Neural cell (in vitro differentiated cells): ENCODE measurements at regions not wholly inside any gene's neighbourhood (a gene's known extent, or its start where the extent isn't known, plus 50 kb on each side); places are given as distances from the start of the nearest gene placed in this dataset.

ENCODE experiments used
- H2AFZ ChIP-seq: fragments of 200-600, 300-800 bp; sonication (generic), shearing (Covaris generic); 2 replicates; pipeline ENCODE4 v1.6.0; 2014; ENCODE audit warnings: low read depth, mild to moderate bottlenecking, antibody characterized with exemption, low read length, moderate library complexity
- H3F3A ChIP-seq: fragments of 200-600 bp; shearing (Covaris generic); 2 replicates; pipeline ENCODE4 v1.6.1; 2016; ENCODE audit warnings: mild to moderate bottlenecking, moderate library complexity, mixed read lengths, antibody characterized with exemption, low read length; ENCODE audit not compliant: insufficient read depth, poor library complexity, severe bottlenecking
- H3K27ac ChIP-seq: fragments of 200-600, 300-800 bp; sonication (generic), shearing (Covaris generic); 2 replicates; pipeline ENCODE4 v1.5.1; 2014; ENCODE audit warnings: mild to moderate bottlenecking, low read length, moderate library complexity
- H3K27me3 ChIP-seq: fragments of 300-800, 200-600 bp; sonication (generic), shearing (Covaris generic); 2 replicates; pipeline ENCODE4 v1.6.0; 2014; ENCODE audit warnings: mild to moderate bottlenecking, low read depth, low read length, moderate library complexity; ENCODE audit not compliant: insufficient read depth
- H3K36me3 ChIP-seq: fragments of 300-800, 200-600 bp; sonication (generic), shearing (Covaris generic); 2 replicates; pipeline ENCODE4 v1.5.1; 2014; ENCODE audit warnings: mild to moderate bottlenecking, antibody characterized with exemption, low read length, moderate library complexity; ENCODE audit not compliant: insufficient read depth
- H3K4me2 ChIP-seq: fragments of 300-800, 200-600 bp; sonication (generic), shearing (Covaris generic); 2 replicates; pipeline ENCODE4 v1.6.0; 2014; ENCODE audit warnings: mild to moderate bottlenecking, low read length
- H3K4me3 ChIP-seq: fragments of 300-800, 200-600 bp; sonication (generic), shearing (Covaris generic); 2 replicates; pipeline ENCODE4 v1.5.1; 2014; ENCODE audit warnings: mild to moderate bottlenecking, low read length, moderate library complexity
- H3K79me2 ChIP-seq: fragments of 200-600 bp; shearing (Covaris generic); replicated peaks from 2 replicates; pipeline ENCODE4 v1.6.0; 2014; ENCODE audit warnings: mild to moderate bottlenecking, low read length, moderate library complexity; ENCODE audit not compliant: insufficient read depth
- H3K9ac ChIP-seq: fragments of 300-800, 200-600 bp; sonication (generic), shearing (Covaris generic); 2 replicates; pipeline ENCODE4 v1.6.1; 2016; ENCODE audit warnings: mild to moderate bottlenecking, low read length, mixed read lengths
- H3K9me2 ChIP-seq: fragments of 200-600 bp; shearing (Covaris generic); 2 replicates; pipeline ENCODE4 v1.6.1; 2016; ENCODE audit warnings: mild to moderate bottlenecking, low read length, mixed read lengths; ENCODE audit not compliant: insufficient read depth
- H3K9me3 ChIP-seq: fragments of 200-600, 300-800 bp; sonication (generic), shearing (Covaris generic); 2 replicates; pipeline ENCODE4 v1.6.1; 2016; ENCODE audit warnings: mild to moderate bottlenecking, mixed run types, low read length, moderate library complexity, mixed read lengths
- H4K20me1 ChIP-seq: fragments of 200-600 bp; shearing (Covaris generic); 2 replicates; pipeline ENCODE4 v1.6.1; 2016; ENCODE audit warnings: mild to moderate bottlenecking, mixed run types; ENCODE audit not compliant: insufficient read depth
- EP300 ChIP-seq: fragments of 450-650 bp; conservative IDR thresholded peaks from 2 replicates; pipeline ENCODE4 v1.6.1; 2014; ENCODE audit warnings: antibody characterized with exemption, mild to moderate bottlenecking, moderate library complexity; ENCODE audit not compliant: poor library complexity, severe bottlenecking
- EZH2 ChIP-seq: fragments of 200-600, 300-800 bp; shearing (Covaris generic), sonication (generic); IDR thresholded peaks from 2 replicates; pipeline ENCODE4 v1.6.1; 2014; ENCODE audit warnings: antibody characterized with exemption, low read length, borderline replicate concordance, mild to moderate bottlenecking; ENCODE audit not compliant: insufficient read depth, poor library complexity, severe bottlenecking
- MXI1 ChIP-seq: fragments of 450-650 bp; conservative IDR thresholded peaks from 2 replicates; pipeline ENCODE4 v1.6.1; 2014; ENCODE audit warnings: antibody characterized with exemption, mild to moderate bottlenecking; ENCODE audit not compliant: poor library complexity, severe bottlenecking
- POLR2AphosphoS5 ChIP-seq: IDR thresholded peaks from 2 replicates; pipeline ENCODE4 v1.6.1; 2012
- RAD21 ChIP-seq: fragments of 450-650 bp; conservative IDR thresholded peaks from 2 replicates; pipeline ENCODE4 v1.6.1; 2014; ENCODE audit warnings: antibody characterized with exemption, mild to moderate bottlenecking, moderate library complexity
- SMC3 ChIP-seq: fragments of 450-650 bp; conservative IDR thresholded peaks from 2 replicates; pipeline ENCODE4 v1.6.1; 2014; ENCODE audit warnings: antibody characterized with exemption, mild to moderate bottlenecking, moderate library complexity; ENCODE audit not compliant: poor library complexity
- TAF1 ChIP-seq: IDR thresholded peaks from 2 replicates; pipeline ENCODE4 v1.6.1; 2012; ENCODE audit warnings: low read depth
- TF ChIP-seq, protein P1 (sequence below): fragments of 450-650 bp; IDR thresholded peaks from 2 replicates; pipeline ENCODE4 v1.5.1; 2014; ENCODE audit warnings: antibody characterized with exemption, mild to moderate bottlenecking, moderate library complexity; ENCODE audit not compliant: poor library complexity, severe bottlenecking
- TF ChIP-seq, protein P2 (sequence below): IDR thresholded peaks from 2 replicates; pipeline ENCODE4 v1.6.1; 2012; ENCODE audit warnings: borderline replicate concordance

DNA sequence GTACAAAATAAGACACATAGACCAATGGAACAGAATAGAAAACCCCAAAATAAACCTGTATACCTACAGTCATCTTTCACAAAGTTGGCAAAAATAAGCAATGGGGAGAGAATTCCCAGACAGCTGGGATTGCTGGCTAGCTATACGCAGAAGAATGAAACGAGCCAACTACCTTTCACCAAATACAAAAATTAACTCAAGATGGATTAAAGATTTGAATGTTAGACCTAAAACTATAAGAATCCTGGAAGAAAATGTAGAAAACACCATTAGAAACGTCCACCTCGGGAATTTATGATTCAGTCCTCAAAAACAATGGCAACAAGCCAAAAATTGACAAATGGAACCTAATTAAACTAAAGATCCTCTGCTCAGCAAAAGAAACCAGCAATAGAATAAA is 408.1 kb upstream of the SLITRK1 start:
- Histone ChIP-seq H3K79me2 (no peaks in the 10 kb centered on the region), H3K27ac (no peak overlapping the region), H3K27me3 (no peaks in the 10 kb centered on the region), H3K4me2 (no peak overlapping the region), H3K36me3 (no peaks in the 10 kb centered on the region), H2AFZ (no peak overlapping the region), H3K9ac (no peak overlapping the region), H3K4me3 (no peak overlapping the region), H3F3A (no peaks in the 10 kb centered on the region), H3K9me3 (no peaks in the 10 kb centered on the region), H3K9me2 (no peaks in the 10 kb centered on the region), H4K20me1 (no peaks in the 10 kb centered on the region)
- TF ChIP-seq RAD21 (no peak), SMC3 (no peak), TAF1 (no peak), MXI1 (no peak), POLR2AphosphoS5 (no peak), EP300 (no peak), EZH2 (no peak)
- TF ChIP-seq, protein P1, sequence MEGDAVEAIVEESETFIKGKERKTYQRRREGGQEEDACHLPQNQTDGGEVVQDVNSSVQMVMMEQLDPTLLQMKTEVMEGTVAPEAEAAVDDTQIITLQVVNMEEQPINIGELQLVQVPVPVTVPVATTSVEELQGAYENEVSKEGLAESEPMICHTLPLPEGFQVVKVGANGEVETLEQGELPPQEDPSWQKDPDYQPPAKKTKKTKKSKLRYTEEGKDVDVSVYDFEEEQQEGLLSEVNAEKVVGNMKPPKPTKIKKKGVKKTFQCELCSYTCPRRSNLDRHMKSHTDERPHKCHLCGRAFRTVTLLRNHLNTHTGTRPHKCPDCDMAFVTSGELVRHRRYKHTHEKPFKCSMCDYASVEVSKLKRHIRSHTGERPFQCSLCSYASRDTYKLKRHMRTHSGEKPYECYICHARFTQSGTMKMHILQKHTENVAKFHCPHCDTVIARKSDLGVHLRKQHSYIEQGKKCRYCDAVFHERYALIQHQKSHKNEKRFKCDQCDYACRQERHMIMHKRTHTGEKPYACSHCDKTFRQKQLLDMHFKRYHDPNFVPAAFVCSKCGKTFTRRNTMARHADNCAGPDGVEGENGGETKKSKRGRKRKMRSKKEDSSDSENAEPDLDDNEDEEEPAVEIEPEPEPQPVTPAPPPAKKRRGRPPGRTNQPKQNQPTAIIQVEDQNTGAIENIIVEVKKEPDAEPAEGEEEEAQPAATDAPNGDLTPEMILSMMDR, result no peak
- TF ChIP-seq, protein P2, sequence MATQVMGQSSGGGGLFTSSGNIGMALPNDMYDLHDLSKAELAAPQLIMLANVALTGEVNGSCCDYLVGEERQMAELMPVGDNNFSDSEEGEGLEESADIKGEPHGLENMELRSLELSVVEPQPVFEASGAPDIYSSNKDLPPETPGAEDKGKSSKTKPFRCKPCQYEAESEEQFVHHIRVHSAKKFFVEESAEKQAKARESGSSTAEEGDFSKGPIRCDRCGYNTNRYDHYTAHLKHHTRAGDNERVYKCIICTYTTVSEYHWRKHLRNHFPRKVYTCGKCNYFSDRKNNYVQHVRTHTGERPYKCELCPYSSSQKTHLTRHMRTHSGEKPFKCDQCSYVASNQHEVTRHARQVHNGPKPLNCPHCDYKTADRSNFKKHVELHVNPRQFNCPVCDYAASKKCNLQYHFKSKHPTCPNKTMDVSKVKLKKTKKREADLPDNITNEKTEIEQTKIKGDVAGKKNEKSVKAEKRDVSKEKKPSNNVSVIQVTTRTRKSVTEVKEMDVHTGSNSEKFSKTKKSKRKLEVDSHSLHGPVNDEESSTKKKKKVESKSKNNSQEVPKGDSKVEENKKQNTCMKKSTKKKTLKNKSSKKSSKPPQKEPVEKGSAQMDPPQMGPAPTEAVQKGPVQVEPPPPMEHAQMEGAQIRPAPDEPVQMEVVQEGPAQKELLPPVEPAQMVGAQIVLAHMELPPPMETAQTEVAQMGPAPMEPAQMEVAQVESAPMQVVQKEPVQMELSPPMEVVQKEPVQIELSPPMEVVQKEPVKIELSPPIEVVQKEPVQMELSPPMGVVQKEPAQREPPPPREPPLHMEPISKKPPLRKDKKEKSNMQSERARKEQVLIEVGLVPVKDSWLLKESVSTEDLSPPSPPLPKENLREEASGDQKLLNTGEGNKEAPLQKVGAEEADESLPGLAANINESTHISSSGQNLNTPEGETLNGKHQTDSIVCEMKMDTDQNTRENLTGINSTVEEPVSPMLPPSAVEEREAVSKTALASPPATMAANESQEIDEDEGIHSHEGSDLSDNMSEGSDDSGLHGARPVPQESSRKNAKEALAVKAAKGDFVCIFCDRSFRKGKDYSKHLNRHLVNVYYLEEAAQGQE, result no peak

DNA sequence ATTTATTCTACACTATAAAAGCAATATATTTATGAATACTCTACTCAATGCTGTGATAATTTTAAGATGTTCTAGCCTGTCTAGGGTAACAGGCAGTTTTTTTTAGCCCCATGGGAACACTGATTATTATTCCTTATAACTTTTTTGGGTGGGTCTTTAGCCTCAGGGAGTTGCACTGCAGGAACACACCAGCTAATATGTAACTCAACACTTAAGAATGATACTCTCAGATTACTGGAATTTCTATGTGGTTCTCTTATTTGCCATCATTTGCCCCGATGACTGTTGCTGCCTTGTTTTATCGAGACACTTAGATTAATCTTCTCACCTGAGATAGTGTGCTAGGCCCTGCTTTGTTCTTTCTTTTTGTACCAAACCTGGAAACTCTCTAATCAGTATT is 396.9 kb upstream of the SLITRK1 start:
- no peak overlapping the region for H2AFZ ChIP-seq
- no peak overlapping the region for H3K27ac ChIP-seq
- no peak overlapping the region for H3K9ac ChIP-seq
- no peaks in the 10 kb centered on the region for H3K9me2 ChIP-seq
- TF ChIP-seq MXI1 (no peak), POLR2AphosphoS5 (no peak), RAD21 (no peak), SMC3 (no peak), TAF1 (no peak), EP300 (no peak), EZH2 (no peak)
- TF ChIP-seq, protein P2, result no peak
- TF ChIP-seq, protein P1, result no peak
- no peaks in the 10 kb centered on the region for H3K9me3 ChIP-seq
- H3K4me2 ChIP-seq, result no peak overlapping the region
- H3K79me2 ChIP-seq, result no peaks in the 10 kb centered on the region
- H3F3A ChIP-seq, result no peaks in the 10 kb centered on the region
- no peaks in the 10 kb centered on the region for H3K27me3 ChIP-seq
- no peaks in the 10 kb centered on the region for H3K36me3 ChIP-seq
- no peak overlapping the region for H3K4me3 ChIP-seq
- no peaks in the 10 kb centered on the region for H4K20me1 ChIP-seq
